ENCODE measurements at regions not wholly inside any gene's neighbourhood (a gene's known extent, or its start where the extent isn't known, plus 50 kb on each side); places are given as distances from the start of the nearest gene placed in this dataset.

- TF ChIP-seq, protein P1, sequence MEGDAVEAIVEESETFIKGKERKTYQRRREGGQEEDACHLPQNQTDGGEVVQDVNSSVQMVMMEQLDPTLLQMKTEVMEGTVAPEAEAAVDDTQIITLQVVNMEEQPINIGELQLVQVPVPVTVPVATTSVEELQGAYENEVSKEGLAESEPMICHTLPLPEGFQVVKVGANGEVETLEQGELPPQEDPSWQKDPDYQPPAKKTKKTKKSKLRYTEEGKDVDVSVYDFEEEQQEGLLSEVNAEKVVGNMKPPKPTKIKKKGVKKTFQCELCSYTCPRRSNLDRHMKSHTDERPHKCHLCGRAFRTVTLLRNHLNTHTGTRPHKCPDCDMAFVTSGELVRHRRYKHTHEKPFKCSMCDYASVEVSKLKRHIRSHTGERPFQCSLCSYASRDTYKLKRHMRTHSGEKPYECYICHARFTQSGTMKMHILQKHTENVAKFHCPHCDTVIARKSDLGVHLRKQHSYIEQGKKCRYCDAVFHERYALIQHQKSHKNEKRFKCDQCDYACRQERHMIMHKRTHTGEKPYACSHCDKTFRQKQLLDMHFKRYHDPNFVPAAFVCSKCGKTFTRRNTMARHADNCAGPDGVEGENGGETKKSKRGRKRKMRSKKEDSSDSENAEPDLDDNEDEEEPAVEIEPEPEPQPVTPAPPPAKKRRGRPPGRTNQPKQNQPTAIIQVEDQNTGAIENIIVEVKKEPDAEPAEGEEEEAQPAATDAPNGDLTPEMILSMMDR (IDR thresholded peaks at IDR 0.05 in 4 of 5, conservative IDR thresholded peaks at IDR 0.05 in 1 of 5) = no peak
- no peak for TF ChIP-seq POLR2A (IDR thresholded peaks at IDR 0.05)
These were observed 372.3 kb upstream of the KITLG start for GRCh38 chr12:88952562-88952942.
